Adipocyte (in vitro differentiated cells): ENCODE measurements at regions not wholly inside any gene's neighbourhood (a gene's known extent, or its start where the extent isn't known, plus 50 kb on each side); places are given as distances from the start of the nearest gene placed in this dataset.

Experiments used
- DNase-seq: peaks from one replicate; pipeline ENCODE4 v3.0.0-alpha.2; 2015; ENCODE audit warnings: low read depth
- H3K27me3 ChIP-seq: replicated peaks from 2 replicates; pipeline ENCODE4 v1.7.0; 2013; ENCODE audit warnings: mild to moderate bottlenecking, low read length, moderate library complexity; ENCODE audit not compliant: control insufficient read depth, insufficient read depth
- H3K36me3 ChIP-seq: 2 replicates; pipeline ENCODE4 v1.7.0; 2013; ENCODE audit warnings: low read length, mild to moderate bottlenecking, moderate library complexity; ENCODE audit not compliant: control insufficient read depth, insufficient read depth, severe bottlenecking
- H3K4me1 ChIP-seq: 2 replicates; pipeline ENCODE4 v1.7.0; 2013; ENCODE audit warnings: mild to moderate bottlenecking, low read length, moderate library complexity; ENCODE audit not compliant: control insufficient read depth, insufficient read depth
- H3K4me3 ChIP-seq: 2 replicates; pipeline ENCODE4 v1.7.0; 2013; ENCODE audit warnings: mild to moderate bottlenecking, low read length, moderate library complexity
- H3K9ac ChIP-seq: 2 replicates; pipeline ENCODE4 v1.7.0; 2013; ENCODE audit warnings: mild to moderate bottlenecking, low read length, moderate library complexity
- H3K9me3 ChIP-seq: 2 replicates; pipeline ENCODE4 v1.7.0; 2013; ENCODE audit warnings: mild to moderate bottlenecking, low read length, moderate library complexity; ENCODE audit not compliant: control insufficient read depth

DNA sequence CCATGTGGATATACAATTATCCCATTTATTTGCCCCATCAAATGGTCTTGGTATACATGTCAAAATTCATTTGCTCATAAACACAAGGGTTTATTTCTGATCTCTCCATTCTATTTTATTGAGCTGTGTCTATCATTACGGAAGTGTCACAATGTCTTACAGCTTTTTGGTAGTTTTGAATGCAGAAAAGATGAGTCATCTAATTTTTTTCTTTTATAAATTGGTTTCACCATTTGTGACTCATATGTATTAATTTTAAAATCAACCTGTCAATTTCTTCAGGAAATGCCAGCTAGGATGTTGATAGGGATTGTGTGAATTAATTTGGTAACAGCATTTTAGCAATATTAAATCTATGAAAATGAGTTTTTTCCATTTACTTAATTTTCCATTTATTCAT is 2549.4 kb downstream of the PCDH9 start:
- H3K4me1 ChIP-seq: no peaks in the 10 kb centered on the region
- H3K9ac ChIP-seq: no peak overlapping the region
- peaks cover 6% of the 10 kb centered on the region for H3K9me3 ChIP-seq
- H3K36me3 ChIP-seq: no peaks in the 10 kb centered on the region
- H3K4me3 ChIP-seq: no peak overlapping the region
- DNase-seq: no peak
- no peaks in the 10 kb centered on the region for H3K27me3 ChIP-seq

DNA sequence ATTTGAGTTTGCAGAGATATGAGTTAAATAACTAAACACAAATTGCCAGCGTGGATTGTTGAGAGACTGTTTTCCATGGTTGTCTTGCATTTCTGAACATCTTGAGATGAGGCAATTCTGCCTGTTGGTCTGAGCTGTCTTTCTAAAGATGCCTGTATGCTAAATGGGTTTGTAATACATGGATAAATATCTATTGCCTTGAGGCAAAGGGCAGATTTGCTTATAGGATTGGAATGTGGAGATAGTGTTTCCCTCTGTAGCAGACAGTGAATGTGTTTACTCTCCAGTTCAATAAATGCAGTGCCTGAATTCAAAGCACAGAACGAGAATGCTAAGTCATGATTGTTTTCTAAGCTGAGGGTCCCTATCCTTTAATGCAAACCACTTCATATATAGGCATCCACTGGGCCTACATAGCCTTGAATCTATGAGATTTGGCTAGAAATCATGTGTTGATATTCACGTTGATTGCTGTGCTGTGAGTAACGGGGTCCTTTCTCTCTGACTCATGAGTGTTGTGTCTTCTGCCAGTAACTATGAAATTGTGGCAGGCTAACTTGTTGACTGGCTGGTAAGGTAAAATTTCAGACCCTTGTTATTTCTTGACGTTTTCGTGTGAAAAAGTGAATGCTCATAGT is 2554.8 kb downstream of the PCDH9 start:
- Histone ChIP-seq H3K27me3 (no peaks in the 10 kb centered on the region), H3K9me3 (no peaks in the 10 kb centered on the region), H3K4me3 (no peak overlapping the region), H3K36me3 (no peaks in the 10 kb centered on the region), H3K9ac (no peak overlapping the region), H3K4me1 (no peaks in the 10 kb centered on the region)
- peak; percentile 73 for DNase-seq

DNA sequence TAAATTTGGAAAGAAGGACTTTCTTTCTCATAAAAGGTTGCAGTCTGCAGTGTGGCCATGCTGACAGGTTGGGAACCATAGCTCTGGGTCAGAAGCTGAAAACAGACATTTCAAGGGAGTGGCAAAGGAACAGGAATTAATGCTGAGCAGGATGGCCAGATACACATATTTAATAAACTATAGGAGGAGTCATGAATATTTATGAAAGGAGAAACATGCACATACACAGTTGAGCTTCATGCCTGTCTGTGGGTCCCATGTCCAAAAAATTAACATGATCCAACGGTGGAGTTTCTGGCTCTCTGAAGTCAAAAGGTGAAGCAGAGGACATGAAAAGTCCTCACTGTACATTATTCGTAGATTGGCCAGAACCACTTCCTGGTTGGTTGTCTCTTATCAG is 2556.0 kb downstream of the PCDH9 start:
- no peak overlapping the region for H3K4me3 ChIP-seq
- no peaks in the 10 kb centered on the region for H3K36me3 ChIP-seq
- no peaks in the 10 kb centered on the region for H3K9me3 ChIP-seq
- DNase-seq: no peak
- no peaks in the 10 kb centered on the region for H3K4me1 ChIP-seq
- no peaks in the 10 kb centered on the region for H3K27me3 ChIP-seq
- no peak overlapping the region for H3K9ac ChIP-seq

GRCh38 chr13:64672751-64673150 is 2557.4 kb downstream of the PCDH9 start:
- Histone ChIP-seq H3K9me3 (no peaks in the 10 kb centered on the region), H3K4me3 (no peak overlapping the region), H3K9ac (no peak overlapping the region), H3K27me3 (no peaks in the 10 kb centered on the region), H3K36me3 (no peaks in the 10 kb centered on the region), H3K4me1 (no peaks in the 10 kb centered on the region)
- no peak for DNase-seq

- Histone ChIP-seq H3K27me3 (no peaks in the 10 kb centered on the region), H3K36me3 (no peaks in the 10 kb centered on the region), H3K4me1 (no peaks in the 10 kb centered on the region), H3K9ac (no peak overlapping the region), H3K9me3 (no peaks in the 10 kb centered on the region), H3K4me3 (no peak overlapping the region)
- no peak for DNase-seq
Observed at GRCh38 chr13:64662887-64663593, 2567.1 kb downstream of the PCDH9 start.

DNA sequence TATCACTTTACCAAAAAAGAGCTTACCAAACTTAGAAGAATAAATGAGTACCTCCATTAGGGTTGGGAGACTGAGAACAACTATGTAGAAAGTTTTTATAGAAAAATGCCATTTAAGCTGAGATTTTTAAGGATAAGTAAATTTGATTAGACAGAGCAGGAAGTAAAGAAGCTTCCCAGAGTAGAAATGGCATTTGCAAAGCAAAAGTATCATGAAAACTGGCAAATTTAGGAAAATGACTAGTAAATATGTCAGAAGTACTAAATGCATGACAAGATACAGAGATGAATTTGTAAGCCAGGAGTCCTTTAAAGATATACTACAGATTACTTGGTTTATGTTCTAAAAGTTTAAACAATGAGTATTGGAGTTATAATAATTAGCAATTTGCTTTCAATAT is 2581.8 kb downstream of the PCDH9 start:
- DNase-seq: no peak
- Histone ChIP-seq H3K9ac (no peak overlapping the region), H3K4me3 (no peak overlapping the region), H3K36me3 (no peaks in the 10 kb centered on the region), H3K9me3 (no peaks in the 10 kb centered on the region), H3K4me1 (no peaks in the 10 kb centered on the region), H3K27me3 (no peaks in the 10 kb centered on the region)

DNA sequence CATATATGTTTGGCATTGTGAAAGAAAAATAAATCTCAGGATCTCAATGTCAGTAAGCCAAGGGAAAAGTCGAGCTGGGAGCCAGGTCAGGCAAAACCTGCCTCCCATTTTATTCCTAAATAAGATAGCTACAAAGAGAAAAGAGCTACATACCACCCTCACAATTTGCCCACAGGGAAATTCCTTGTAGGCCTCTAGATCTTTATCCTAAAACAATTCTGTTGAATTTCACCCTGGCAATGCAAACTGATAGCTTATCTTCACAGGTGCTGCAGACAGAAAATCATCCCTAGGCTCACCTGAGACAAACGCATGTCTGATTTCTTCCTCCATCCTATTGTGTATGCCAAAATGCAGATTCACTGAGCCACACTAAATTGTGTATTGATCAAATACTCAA is 2587.1 kb downstream of the PCDH9 start:
- Histone ChIP-seq H3K9me3 (no peaks in the 10 kb centered on the region), H3K4me1 (no peaks in the 10 kb centered on the region), H3K9ac (no peak overlapping the region), H3K27me3 (no peaks in the 10 kb centered on the region), H3K4me3 (no peak overlapping the region), H3K36me3 (no peaks in the 10 kb centered on the region)
- no peak for DNase-seq

DNA sequence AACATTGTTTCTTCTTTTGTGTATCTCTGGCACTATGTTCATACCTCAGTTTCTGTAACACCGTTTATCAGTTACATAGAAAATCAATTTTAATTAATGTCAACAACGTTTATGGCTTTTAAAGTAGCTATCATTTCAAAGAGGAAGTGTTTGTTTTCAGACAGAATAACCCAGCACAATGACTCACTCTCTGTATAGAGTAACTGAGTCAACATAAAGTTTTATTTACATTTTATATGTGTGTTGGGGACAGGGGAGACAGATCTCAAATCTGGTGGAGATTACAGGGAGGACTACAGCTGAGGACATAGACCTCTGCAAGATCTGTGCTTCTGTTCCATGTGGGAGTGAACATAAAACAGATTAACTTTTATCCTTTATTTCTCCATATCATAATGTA is 2590.1 kb downstream of the PCDH9 start:
- Histone ChIP-seq H3K9me3 (no peaks in the 10 kb centered on the region), H3K4me3 (no peak overlapping the region), H3K9ac (no peak overlapping the region), H3K36me3 (no peaks in the 10 kb centered on the region), H3K4me1 (no peaks in the 10 kb centered on the region), H3K27me3 (no peaks in the 10 kb centered on the region)
- no peak for DNase-seq

DNA sequence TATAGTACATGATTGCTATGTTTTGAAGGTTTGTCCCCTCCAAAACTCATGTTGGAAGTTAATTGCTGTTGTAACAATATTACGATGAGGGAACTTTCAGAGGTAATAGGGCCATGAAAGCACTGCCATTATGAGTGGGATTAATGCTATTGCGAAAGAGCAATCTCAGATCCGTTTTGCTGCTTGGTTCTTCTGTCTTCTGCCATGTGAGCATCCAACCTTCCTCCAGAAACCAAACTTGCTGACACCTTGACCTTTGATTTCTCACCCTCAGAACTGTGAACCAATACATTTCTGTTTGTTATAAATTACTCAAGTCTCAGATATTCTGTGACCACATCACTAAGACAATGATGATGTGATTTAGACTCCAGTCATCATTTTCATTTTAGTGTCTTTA is 2590.9 kb downstream of the PCDH9 start:
- Histone ChIP-seq H3K9me3 (no peaks in the 10 kb centered on the region), H3K4me3 (no peak overlapping the region), H3K27me3 (no peaks in the 10 kb centered on the region), H3K9ac (no peak overlapping the region), H3K36me3 (no peaks in the 10 kb centered on the region), H3K4me1 (no peaks in the 10 kb centered on the region)
- no peak for DNase-seq

DNA sequence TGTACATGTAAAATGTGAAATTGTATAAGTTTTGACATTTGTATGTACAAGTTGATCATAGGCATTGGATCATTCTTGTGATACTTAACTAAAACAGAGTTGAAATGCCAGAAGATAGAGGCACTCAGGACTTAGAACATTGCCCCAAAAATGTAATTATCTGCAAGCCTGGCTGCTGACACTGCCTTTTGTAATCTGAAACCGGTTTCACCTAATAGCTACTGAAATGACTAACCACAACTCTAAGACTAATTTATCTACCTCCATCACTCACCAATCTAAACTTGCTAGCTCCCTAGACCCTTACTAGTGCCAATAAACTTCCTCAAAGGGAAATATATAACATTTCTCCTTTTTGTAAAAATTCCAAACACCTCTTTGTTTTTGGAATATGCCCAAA is 2596.2 kb downstream of the PCDH9 start:
- Histone ChIP-seq H3K4me1 (no peaks in the 10 kb centered on the region), H3K36me3 (no peaks in the 10 kb centered on the region), H3K9ac (no peak overlapping the region), H3K4me3 (no peak overlapping the region), H3K9me3 (no peaks in the 10 kb centered on the region), H3K27me3 (no peaks in the 10 kb centered on the region)
- no peak for DNase-seq

DNA sequence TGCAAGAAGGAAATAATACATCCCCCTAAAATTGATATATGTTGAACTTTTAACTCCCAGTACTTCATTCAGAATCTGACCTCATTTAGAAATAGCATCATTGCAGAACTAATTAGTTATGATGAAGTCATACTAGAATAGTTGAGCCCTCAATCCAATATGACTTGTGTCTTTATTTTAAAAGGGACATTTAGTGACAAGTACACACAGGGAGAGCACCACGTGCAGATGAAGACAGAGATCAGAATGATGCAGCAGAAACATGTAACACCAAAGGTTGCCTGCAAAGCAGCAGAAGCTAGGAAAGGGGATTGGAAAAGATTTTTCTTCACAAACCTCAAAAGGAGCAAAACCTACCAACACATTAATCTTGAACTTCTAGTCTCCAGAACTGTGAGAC is 2602.5 kb downstream of the PCDH9 start:
- H3K27me3 ChIP-seq: no peaks in the 10 kb centered on the region
- DNase-seq: no peak
- no peak overlapping the region for H3K4me3 ChIP-seq
- no peaks in the 10 kb centered on the region for H3K9me3 ChIP-seq
- H3K4me1 ChIP-seq: no peaks in the 10 kb centered on the region
- H3K9ac ChIP-seq: no peak overlapping the region
- H3K36me3 ChIP-seq: no peaks in the 10 kb centered on the region

- Histone ChIP-seq H3K4me1 (no peaks in the 10 kb centered on the region), H3K27me3 (no peaks in the 10 kb centered on the region), H3K36me3 (no peaks in the 10 kb centered on the region), H3K9ac (no peak overlapping the region), H3K4me3 (no peak overlapping the region), H3K9me3 (no peaks in the 10 kb centered on the region)
- DNase-seq: no peak
Observed at GRCh38 chr13:64626105-64626504, 2604.0 kb downstream of the PCDH9 start.
